Cardiac muscle cell (in vitro differentiated cells and primary cell): ENCODE measurements at regions not wholly inside any gene's neighbourhood (a gene's known extent, or its start where the extent isn't known, plus 50 kb on each side); places are given as distances from the start of the nearest gene placed in this dataset.

Source experiments
- DNase-seq, 2 donors: peaks; one replicate each; pipeline versions ENCODE4 v3.0.0 to v3.0.0-alpha.2; 2010 to 2017; ENCODE audit warnings: low read depth in 1 of 2, low spot score in 1 of 2
- H3K27ac ChIP-seq: fragments of 200-600 bp; sonication (generic); 2 replicates; pipeline ENCODE4 v1.5.1; 2016
- H3K27me3 ChIP-seq: fragments of 200-600 bp; sonication (generic); 2 replicates; pipeline ENCODE4 v1.6.0; 2016; ENCODE audit warnings: control low read depth
- H3K36me3 ChIP-seq: fragments of 200-600 bp; sonication (generic); 2 replicates; pipeline ENCODE4 v1.5.1; 2016; ENCODE audit warnings: control low read depth
- H3K4me1 ChIP-seq: fragments of 200-600 bp; sonication (generic); 2 replicates; pipeline ENCODE4 v1.8.1; 2017; ENCODE audit warnings: low read depth, mild to moderate bottlenecking, mixed run types
- H3K4me3 ChIP-seq: fragments of 200-600 bp; sonication (generic); 2 replicates; pipeline ENCODE4 v1.5.1; 2016; ENCODE audit warnings: mild to moderate bottlenecking
- H3K9me3 ChIP-seq: fragments of 200-600 bp; sonication (generic); 2 replicates; pipeline ENCODE4 v1.5.1; 2017; ENCODE audit warnings: low read depth, mild to moderate bottlenecking, control low read depth
- TF ChIP-seq, protein P1 (sequence below): IDR thresholded peaks from 2 replicates; pipeline ENCODE4 v1.5.1; 2012; ENCODE audit warnings: low read depth, mild to moderate bottlenecking, low read length

DNA sequence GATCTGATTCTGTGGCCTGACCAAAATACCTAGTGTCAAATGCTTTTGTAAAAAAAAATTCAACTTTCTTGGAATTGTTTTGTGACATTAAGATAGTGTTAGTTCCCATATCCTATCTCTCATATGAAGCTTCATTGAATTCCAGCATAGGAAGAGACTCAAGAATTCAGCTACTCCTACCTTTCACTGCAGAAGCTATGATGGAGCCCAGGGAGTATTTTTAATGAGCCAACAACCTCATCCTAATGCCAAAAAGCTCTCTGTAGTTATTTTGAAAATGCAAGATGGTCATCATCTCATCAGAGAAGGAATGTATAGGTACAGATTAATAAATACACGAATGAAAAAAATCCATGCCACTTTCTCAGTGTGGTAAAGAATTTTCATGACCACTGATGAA lies 431.2 kb upstream of the SGCG start:
- no peak for DNase-seq
- Histone ChIP-seq H3K27ac (no peak overlapping the region), H3K4me1 (peaks cover 2% of the 10 kb centered on the region), H3K9me3 (no peaks in the 10 kb centered on the region), H3K27me3 (no peaks in the 10 kb centered on the region), H3K4me3 (no peak overlapping the region), H3K36me3 (no peaks in the 10 kb centered on the region)
- TF ChIP-seq, protein P1, sequence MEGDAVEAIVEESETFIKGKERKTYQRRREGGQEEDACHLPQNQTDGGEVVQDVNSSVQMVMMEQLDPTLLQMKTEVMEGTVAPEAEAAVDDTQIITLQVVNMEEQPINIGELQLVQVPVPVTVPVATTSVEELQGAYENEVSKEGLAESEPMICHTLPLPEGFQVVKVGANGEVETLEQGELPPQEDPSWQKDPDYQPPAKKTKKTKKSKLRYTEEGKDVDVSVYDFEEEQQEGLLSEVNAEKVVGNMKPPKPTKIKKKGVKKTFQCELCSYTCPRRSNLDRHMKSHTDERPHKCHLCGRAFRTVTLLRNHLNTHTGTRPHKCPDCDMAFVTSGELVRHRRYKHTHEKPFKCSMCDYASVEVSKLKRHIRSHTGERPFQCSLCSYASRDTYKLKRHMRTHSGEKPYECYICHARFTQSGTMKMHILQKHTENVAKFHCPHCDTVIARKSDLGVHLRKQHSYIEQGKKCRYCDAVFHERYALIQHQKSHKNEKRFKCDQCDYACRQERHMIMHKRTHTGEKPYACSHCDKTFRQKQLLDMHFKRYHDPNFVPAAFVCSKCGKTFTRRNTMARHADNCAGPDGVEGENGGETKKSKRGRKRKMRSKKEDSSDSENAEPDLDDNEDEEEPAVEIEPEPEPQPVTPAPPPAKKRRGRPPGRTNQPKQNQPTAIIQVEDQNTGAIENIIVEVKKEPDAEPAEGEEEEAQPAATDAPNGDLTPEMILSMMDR, result no peak

DNA sequence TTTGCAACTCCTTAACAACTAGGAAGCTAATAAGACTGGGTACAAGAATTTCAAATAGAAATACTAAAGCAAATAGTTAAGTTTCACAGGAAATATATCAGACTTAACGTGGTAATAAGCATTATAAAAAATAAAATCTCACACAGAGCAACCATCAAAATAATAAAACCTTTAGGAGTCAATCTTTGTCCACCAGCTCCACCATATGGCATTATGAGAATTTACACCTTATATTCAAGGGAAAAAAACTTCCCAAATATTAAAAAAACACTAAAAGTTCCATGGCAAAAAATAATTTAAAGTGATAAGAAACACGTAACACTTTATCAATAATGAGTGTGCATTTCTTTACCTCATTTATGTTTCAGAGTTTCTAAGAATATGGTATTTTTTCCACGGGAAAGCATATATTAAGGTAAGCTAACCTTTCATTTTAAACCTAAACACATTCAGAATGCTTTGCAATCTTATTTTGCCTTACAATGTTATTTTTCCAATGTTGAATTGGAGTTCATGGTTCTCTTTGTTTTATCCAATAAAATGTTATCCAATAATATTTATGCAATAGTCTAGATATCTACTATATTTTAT lies 423.2 kb upstream of the SGCG start:
- peaks cover 11% of the 10 kb centered on the region for H3K4me1 ChIP-seq
- DNase-seq, result peak; percentile 28 to 45
- no peaks in the 10 kb centered on the region for H3K27me3 ChIP-seq
- H3K36me3 ChIP-seq, result no peaks in the 10 kb centered on the region
- TF ChIP-seq, protein P1, result peak; percentile 39
- no peak overlapping the region for H3K27ac ChIP-seq
- H3K9me3 ChIP-seq, result no peaks in the 10 kb centered on the region
- H3K4me3 ChIP-seq, result no peak overlapping the region

DNA sequence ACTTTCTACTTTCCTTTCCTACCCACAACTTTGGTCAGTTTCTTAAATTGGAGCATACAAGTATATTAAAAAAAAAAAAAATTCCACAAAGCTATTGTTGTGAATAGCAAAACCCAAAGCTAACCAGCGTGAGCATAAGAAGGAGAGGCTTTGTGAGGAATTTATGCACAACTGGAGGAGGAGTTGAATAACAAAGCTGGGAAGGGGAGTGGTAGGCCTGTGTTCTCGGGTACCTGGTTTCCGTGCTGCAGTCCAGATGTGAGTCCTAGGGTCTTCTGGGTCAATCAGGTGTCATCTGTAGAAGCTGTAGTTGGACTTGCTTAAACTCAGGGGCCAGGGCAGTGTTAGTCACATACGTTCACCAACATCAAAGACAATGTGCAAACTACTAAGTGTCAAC lies 422.5 kb upstream of the SGCG start:
- Histone ChIP-seq H3K4me1 (peaks cover 11% of the 10 kb centered on the region), H3K27ac (no peak overlapping the region), H3K4me3 (no peak overlapping the region), H3K9me3 (no peaks in the 10 kb centered on the region), H3K36me3 (no peaks in the 10 kb centered on the region), H3K27me3 (no peaks in the 10 kb centered on the region)
- TF ChIP-seq, protein P1, result no peak
- DNase-seq, result no peak

DNA sequence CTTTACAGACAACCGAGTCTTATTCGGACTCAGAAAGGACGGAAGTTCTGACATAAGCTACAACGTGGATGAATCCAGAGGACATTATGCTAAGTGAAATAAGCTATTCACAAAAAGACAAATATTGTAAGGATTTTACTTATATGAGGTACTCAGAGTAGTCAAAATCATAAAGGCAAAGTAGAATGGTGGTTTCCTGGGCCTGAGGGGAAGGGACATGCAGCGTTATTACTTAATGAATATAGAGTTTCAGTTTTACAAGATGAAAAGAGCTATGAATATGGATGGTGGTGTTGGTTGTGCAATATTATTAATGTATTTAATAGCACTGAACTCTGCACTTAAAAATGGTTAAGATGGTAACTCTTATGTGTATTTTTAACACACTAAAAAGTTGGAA lies 419.1 kb upstream of the SGCG start:
- Histone ChIP-seq H3K4me3 (no peak overlapping the region), H3K27ac (no peak overlapping the region), H3K9me3 (no peaks in the 10 kb centered on the region), H3K27me3 (no peaks in the 10 kb centered on the region), H3K36me3 (no peaks in the 10 kb centered on the region), H3K4me1 (peaks cover 20% of the 10 kb centered on the region)
- no peak for DNase-seq
- TF ChIP-seq, protein P1, result no peak

DNA sequence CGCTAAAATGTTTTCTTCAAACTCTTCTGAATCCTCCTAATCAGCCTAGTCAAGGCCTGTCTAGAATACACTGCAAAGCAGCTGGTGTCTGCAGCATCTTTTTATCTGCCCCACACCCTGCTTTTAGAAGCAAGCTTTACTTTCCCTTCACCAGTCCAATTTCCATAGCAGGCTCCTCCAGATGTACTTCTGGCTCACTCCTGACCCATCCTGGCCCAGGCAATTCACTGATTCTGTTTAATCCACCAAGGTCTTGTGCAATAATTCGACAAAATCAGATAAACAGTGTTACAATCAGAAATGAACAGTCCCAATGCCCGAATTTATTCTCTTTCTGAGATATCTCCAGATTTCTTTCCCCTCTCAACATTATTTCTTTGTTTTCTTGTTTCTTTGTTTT lies 415.2 kb upstream of the SGCG start:
- no peaks in the 10 kb centered on the region for H3K9me3 ChIP-seq
- DNase-seq, result no peak
- H3K4me1 ChIP-seq, result peaks cover 20% of the 10 kb centered on the region
- no peak overlapping the region for H3K4me3 ChIP-seq
- TF ChIP-seq, protein P1, result no peak
- H3K36me3 ChIP-seq, result no peaks in the 10 kb centered on the region
- no peak overlapping the region for H3K27ac ChIP-seq
- no peaks in the 10 kb centered on the region for H3K27me3 ChIP-seq

DNA sequence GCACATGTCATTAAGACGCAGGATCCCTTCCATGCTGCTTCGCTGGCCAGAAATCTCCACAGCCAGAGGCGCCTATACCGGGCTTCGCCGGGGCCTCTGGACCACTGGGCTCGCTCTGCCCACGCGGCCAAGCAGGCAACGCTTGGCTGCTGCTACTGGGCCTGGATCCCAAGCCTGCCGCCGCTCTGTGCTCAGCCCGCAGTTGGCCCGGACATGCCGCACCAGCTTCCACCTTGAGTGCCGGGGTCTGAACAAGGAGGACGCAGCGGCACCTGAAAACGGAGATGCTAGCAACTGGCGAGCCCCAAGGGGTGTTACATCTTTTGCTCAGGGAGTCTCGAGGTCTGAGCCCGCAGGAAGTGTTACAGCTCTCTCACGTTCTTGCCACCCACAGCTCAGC lies 409.9 kb upstream of the SGCG start:
- TF ChIP-seq, protein P1, result no peak
- Histone ChIP-seq H3K9me3 (no peaks in the 10 kb centered on the region), H3K36me3 (no peaks in the 10 kb centered on the region), H3K27ac (no peak overlapping the region), H3K4me3 (no peak overlapping the region), H3K4me1 (peaks cover 5% of the 10 kb centered on the region), H3K27me3 (no peaks in the 10 kb centered on the region)
- DNase-seq, result no peak
